ENCODE measurements at regions not wholly inside any gene's neighbourhood (a gene's known extent, or its start where the extent isn't known, plus 50 kb on each side); places are given as distances from the start of the nearest gene placed in this dataset.

DNA sequence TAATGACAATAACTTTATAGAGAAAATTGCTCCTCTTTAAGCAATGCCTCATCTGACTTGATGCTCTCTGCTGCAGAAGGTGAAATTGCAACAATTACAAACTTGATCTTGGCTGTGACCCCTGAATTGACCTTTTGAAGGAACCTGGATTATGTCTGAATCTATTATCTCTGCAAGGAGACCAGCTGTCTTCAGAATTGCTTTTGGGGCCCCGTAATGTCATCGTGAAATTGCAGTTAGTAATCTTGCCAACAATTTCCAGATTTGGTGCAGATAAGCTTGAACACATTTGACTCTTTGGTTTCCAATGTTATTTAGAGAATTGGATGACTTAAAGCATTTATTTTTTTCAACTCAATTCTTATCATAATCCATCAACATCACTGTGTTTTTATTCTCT lies 520.6 kb downstream of the CCSER2 start:
- Histone ChIP-seq H3K36me3 (no peaks in the 10 kb centered on the region), H3K27me3 (no peaks in the 10 kb centered on the region), H3K9me3 (no peaks in the 10 kb centered on the region), H3K4me3 (no peak overlapping the region), H3K4me1 (no peaks in the 10 kb centered on the region), H3K27ac (no peak overlapping the region)
- 50 to 57% methylated on average over 2 of the region's 2 CpGs for WGBS, 2 donors
- DNase-seq (ENCODE audit: low spot score in 2 of 2) = no peak
- TF ChIP-seq EP300 (IDR thresholded peaks at IDR 0.05) (no peak), POLR2A (IDR thresholded peaks at IDR 0.05) (no peak)
- TF ChIP-seq, protein P1, sequence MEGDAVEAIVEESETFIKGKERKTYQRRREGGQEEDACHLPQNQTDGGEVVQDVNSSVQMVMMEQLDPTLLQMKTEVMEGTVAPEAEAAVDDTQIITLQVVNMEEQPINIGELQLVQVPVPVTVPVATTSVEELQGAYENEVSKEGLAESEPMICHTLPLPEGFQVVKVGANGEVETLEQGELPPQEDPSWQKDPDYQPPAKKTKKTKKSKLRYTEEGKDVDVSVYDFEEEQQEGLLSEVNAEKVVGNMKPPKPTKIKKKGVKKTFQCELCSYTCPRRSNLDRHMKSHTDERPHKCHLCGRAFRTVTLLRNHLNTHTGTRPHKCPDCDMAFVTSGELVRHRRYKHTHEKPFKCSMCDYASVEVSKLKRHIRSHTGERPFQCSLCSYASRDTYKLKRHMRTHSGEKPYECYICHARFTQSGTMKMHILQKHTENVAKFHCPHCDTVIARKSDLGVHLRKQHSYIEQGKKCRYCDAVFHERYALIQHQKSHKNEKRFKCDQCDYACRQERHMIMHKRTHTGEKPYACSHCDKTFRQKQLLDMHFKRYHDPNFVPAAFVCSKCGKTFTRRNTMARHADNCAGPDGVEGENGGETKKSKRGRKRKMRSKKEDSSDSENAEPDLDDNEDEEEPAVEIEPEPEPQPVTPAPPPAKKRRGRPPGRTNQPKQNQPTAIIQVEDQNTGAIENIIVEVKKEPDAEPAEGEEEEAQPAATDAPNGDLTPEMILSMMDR (IDR thresholded peaks at IDR 0.05) = no peak

DNA sequence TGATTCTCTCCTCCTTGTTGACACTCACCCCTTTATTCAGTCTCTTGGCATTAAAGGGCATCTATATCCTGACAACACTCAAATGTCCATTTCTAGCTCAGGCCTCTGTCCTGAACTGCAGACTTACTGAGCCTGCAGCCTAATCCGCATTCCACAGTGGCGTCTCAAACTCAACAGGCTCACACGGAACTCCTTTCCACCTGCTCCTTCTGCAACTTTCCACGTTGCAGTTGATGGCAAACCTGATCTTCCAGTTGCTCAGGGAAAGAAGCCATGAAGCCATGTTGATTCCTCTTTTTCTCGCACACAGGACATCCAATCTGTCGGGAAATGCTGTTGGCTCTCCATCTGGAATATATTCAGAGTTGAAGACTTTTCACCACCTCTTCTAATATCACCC lies 522.4 kb downstream of the CCSER2 start:
- H3K36me3 ChIP-seq = no peaks in the 10 kb centered on the region
- WGBS, 2 donors = 84 to 90% methylated on average over 6 of the region's 6 CpGs
- no peak for DNase-seq (ENCODE audit: low spot score in 2 of 2)
- no peaks in the 10 kb centered on the region for H3K4me1 ChIP-seq
- H3K27me3 ChIP-seq = no peaks in the 10 kb centered on the region
- H3K9me3 ChIP-seq = no peaks in the 10 kb centered on the region
- no peak overlapping the region for H3K4me3 ChIP-seq
- H3K27ac ChIP-seq = no peak overlapping the region
- TF ChIP-seq EP300 (IDR thresholded peaks at IDR 0.05) = no peak
- TF ChIP-seq POLR2A (IDR thresholded peaks at IDR 0.05) = no peak
- TF ChIP-seq, protein P1 (IDR thresholded peaks at IDR 0.05) = no peak

DNA sequence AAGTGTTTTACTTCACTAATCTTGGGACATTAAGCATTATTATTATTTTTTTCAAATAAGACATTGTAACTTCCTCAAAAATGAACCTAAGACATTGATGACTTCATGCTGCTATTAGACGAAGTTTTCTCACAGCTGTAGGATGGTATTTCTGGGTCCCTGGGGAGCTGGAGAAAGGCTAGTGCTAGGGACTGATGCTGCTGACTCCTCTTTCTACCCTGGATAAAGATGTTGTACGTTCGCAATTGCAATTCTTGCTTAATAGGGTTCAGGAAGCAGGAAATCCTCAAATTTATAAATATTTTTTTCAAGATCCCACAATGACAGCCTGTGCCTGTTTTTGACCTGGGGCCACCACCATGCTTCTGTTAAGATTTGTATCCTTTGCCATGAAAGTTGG lies 526.0 kb downstream of the CCSER2 start:
- no peaks in the 10 kb centered on the region for H3K4me1 ChIP-seq
- H3K36me3 ChIP-seq = no peaks in the 10 kb centered on the region
- no peak for DNase-seq (ENCODE audit: low spot score in 2 of 2)
- H3K27ac ChIP-seq = no peak overlapping the region
- no peaks in the 10 kb centered on the region for H3K27me3 ChIP-seq
- no peak for TF ChIP-seq POLR2A (IDR thresholded peaks at IDR 0.05)
- no peak for TF ChIP-seq EP300 (IDR thresholded peaks at IDR 0.05)
- TF ChIP-seq, protein P1 (IDR thresholded peaks at IDR 0.05) = no peak
- H3K9me3 ChIP-seq = no peaks in the 10 kb centered on the region
- 39 to 45% methylated on average over 3 of the region's 3 CpGs for WGBS, 2 donors
- no peak overlapping the region for H3K4me3 ChIP-seq

DNA sequence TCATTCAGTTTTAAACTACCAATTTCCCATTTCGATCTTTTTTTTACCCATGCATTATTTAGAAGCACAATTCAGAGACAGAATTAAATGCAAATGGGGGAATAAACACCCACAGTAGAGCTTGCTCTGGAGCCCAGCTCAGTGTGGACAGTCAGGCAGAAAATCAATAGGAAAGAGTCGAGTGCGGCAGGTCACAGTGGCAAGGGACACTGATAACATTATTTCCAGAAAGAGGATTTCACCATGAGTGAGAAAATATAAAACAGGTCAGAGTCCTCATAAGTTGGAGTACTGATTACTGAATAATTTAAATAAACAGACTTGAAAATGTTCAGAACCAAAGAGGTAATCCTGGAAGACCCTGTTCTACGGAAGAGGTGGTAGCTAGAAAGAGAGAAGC lies 532.5 kb downstream of the CCSER2 start:
- H3K36me3 ChIP-seq = no peaks in the 10 kb centered on the region
- no peaks in the 10 kb centered on the region for H3K4me1 ChIP-seq
- TF ChIP-seq EP300 (IDR thresholded peaks at IDR 0.05) (no peak), POLR2A (IDR thresholded peaks at IDR 0.05) (no peak)
- TF ChIP-seq, protein P1 (IDR thresholded peaks at IDR 0.05) = no peak
- no peak overlapping the region for H3K4me3 ChIP-seq
- no peak overlapping the region for H3K27ac ChIP-seq
- no peak for DNase-seq (ENCODE audit: low spot score in 2 of 2)
- peaks cover 0 to 3% (median 0%) of the 10 kb centered on the region in 4 donors for H3K9me3 ChIP-seq
- no peaks in the 10 kb centered on the region for H3K27me3 ChIP-seq
- 90 to 94% methylated on average over 4 of the region's 4 CpGs for WGBS, 2 donors

DNA sequence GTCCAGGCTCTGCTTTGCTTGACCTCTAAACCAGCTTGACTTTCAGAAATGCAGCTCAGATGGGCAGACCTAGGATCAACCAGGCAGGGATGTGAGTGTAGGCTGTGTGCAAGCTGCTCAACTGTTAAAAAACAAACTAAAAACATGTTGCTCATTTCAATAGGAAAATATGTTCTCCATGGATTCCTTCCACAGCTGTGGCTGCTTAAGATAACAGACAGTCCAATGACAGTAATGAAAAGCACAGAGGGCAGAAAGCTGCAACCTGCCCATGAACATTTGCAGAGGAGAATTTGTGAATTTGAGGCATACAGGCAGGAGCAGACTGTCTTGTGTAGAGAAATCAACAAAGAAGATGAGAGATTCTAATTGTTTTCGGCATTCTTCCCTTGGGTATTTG lies 534.2 kb downstream of the CCSER2 start:
- 24 to 65% methylated on average over 1 of the region's 1 CpG for WGBS, 2 donors
- TF ChIP-seq, protein P1 (IDR thresholded peaks at IDR 0.05) = no peak
- TF ChIP-seq EP300 (IDR thresholded peaks at IDR 0.05) (no peak), POLR2A (IDR thresholded peaks at IDR 0.05) (no peak)
- Histone ChIP-seq H3K36me3 (no peaks in the 10 kb centered on the region), H3K27me3 (no peaks in the 10 kb centered on the region), H3K4me1 (no peaks in the 10 kb centered on the region), H3K9me3 (peaks cover 0 to 10% (median 2%) of the 10 kb centered on the region in 4 donors), H3K4me3 (no peak overlapping the region), H3K27ac (no peak overlapping the region)
- DNase-seq (ENCODE audit: low spot score in 2 of 2) = no peak
